ENCODE measurements at regions not wholly inside any gene's neighbourhood (a gene's known extent, or its start where the extent isn't known, plus 50 kb on each side); places are given as distances from the start of the nearest gene placed in this dataset.
"Not testable (repeated sequence)": the region's sequence is repeated elsewhere in the genome, so short reads cannot be mapped to it uniquely, and the experiment has no call there.

GRCh38 chr9:30597608-30598007 lies 1786.8 kb upstream of the ACO1 start:
- no peak for DNase-seq

GRCh38 chr9:30605936-30606335 lies 1778.5 kb upstream of the ACO1 start:
- no peak for DNase-seq

- DNase-seq: no peak
These were observed 1774.7 kb upstream of the ACO1 start for GRCh38 chr9:30609713-30610112.

GRCh38 chr9:30616782-30617181 lies 1767.7 kb upstream of the ACO1 start:
- DNase-seq: not testable (repeated sequence)

GRCh38 chr9:30622561-30622960 lies 1761.9 kb upstream of the ACO1 start:
- DNase-seq: no peak

GRCh38 chr9:30628915-30629567 lies 1755.4 kb upstream of the ACO1 start:
- no peak for DNase-seq

- no peak for DNase-seq
These were observed 1754.0 kb upstream of the ACO1 start for GRCh38 chr9:30630459-30630858.

GRCh38 chr9:30646639-30647038 lies 1737.8 kb upstream of the ACO1 start:
- not testable (repeated sequence) for DNase-seq

GRCh38 chr9:30661925-30662324 lies 1722.5 kb upstream of the ACO1 start:
- DNase-seq: no peak

- no peak for DNase-seq
These were observed 1713.5 kb upstream of the ACO1 start for GRCh38 chr9:30670805-30671562.

GRCh38 chr9:30673132-30673531 lies 1711.3 kb upstream of the ACO1 start:
- DNase-seq: no peak

GRCh38 chr9:30676651-30677050 lies 1707.8 kb upstream of the ACO1 start:
- DNase-seq: no peak

- DNase-seq: no peak
These were observed 1707.2 kb upstream of the ACO1 start for GRCh38 chr9:30677221-30677620.

- DNase-seq: no peak
These were observed 1695.6 kb upstream of the ACO1 start for GRCh38 chr9:30688801-30689200.

GRCh38 chr9:30697958-30698357 lies 1686.5 kb upstream of the ACO1 start:
- DNase-seq: no peak

- DNase-seq: no peak
These were observed 1672.9 kb upstream of the ACO1 start for GRCh38 chr9:30711591-30711990.

- no peak for DNase-seq
These were observed 1671.2 kb upstream of the ACO1 start for GRCh38 chr9:30713243-30713642.

- no peak for DNase-seq
These were observed 1670.1 kb upstream of the ACO1 start for GRCh38 chr9:30714389-30714788.

GRCh38 chr9:30718483-30718882 lies 1666.0 kb upstream of the ACO1 start:
- no peak for DNase-seq

GRCh38 chr9:30722065-30722464 lies 1662.4 kb upstream of the ACO1 start:
- no peak for DNase-seq

- DNase-seq: no peak
These were observed 1660.8 kb upstream of the ACO1 start for GRCh38 chr9:30723656-30724055.

GRCh38 chr9:30732060-30732459 lies 1652.4 kb upstream of the ACO1 start:
- DNase-seq: no peak

GRCh38 chr9:30744871-30745270 lies 1639.6 kb upstream of the ACO1 start:
- DNase-seq: no peak

- DNase-seq: no peak
These were observed 1637.9 kb upstream of the ACO1 start for GRCh38 chr9:30746589-30746988.
